A673 (cell line): ENCODE measurements at regions not wholly inside any gene's neighbourhood (a gene's known extent, or its start where the extent isn't known, plus 50 kb on each side); places are given as distances from the start of the nearest gene placed in this dataset.

Source experiments
- EZH2 ChIP-seq: fragments of 200-600 bp; sonication (generic); IDR thresholded peaks from 2 replicates; pipeline ENCODE4 v1.6.1; 2017; ENCODE audit warnings: borderline replicate concordance, low read depth, mild to moderate bottlenecking, mixed read lengths, antibody characterized with exemption, low read length; ENCODE audit not compliant: poor library complexity, severe bottlenecking
- TF ChIP-seq, protein P1 (sequence below): fragments of 300-800, 200-600 bp; sonication (generic); conservative IDR thresholded peaks from 2 replicates; pipeline ENCODE4 v1.5.1; 2017; ENCODE audit warnings: low read depth, mild to moderate bottlenecking, antibody characterized with exemption, low read length, moderate library complexity, mixed read lengths

DNA sequence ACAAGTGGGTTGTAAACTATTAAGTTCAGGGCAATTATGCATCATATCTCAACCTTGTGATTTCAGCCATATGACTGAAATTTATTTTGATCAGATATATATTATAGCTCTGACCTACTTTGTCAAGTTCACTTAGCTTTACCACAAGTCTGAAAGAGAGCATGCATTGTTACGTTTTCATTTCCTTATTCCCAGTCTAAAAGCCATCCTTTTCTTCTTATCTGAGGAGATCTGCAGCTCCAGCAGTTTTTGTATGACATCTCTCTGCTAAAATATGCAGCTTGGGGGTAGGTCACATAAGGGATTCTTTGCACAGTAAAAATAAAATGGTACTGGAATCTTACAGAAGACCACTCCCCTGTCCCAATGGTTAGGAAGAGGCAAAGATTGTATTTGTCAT, 1682.8 kb upstream of the FLRT2 start:
- TF ChIP-seq, protein P1, sequence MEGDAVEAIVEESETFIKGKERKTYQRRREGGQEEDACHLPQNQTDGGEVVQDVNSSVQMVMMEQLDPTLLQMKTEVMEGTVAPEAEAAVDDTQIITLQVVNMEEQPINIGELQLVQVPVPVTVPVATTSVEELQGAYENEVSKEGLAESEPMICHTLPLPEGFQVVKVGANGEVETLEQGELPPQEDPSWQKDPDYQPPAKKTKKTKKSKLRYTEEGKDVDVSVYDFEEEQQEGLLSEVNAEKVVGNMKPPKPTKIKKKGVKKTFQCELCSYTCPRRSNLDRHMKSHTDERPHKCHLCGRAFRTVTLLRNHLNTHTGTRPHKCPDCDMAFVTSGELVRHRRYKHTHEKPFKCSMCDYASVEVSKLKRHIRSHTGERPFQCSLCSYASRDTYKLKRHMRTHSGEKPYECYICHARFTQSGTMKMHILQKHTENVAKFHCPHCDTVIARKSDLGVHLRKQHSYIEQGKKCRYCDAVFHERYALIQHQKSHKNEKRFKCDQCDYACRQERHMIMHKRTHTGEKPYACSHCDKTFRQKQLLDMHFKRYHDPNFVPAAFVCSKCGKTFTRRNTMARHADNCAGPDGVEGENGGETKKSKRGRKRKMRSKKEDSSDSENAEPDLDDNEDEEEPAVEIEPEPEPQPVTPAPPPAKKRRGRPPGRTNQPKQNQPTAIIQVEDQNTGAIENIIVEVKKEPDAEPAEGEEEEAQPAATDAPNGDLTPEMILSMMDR = no peak
- TF ChIP-seq EZH2 = no peak
